Natural killer cell (primary cell): ENCODE measurements at regions not wholly inside any gene's neighbourhood (a gene's known extent, or its start where the extent isn't known, plus 50 kb on each side); places are given as distances from the start of the nearest gene placed in this dataset.

ENCODE experiments used
- ATAC-seq, 3 donors: fragments of 150-1000 bp in 2 of 3; fragments of 200-7000 bp in 1 of 3; cut with Tn5 transposase; 1 replicate in 1 of 3; 2 replicates in 2 of 3; pipeline ENCODE4 v1.10.0; 2021; ENCODE audit warnings: mild to moderate bottlenecking in 2 of 3, moderate library complexity in 2 of 3
- DNase-seq, 2 donors: peaks; one replicate each; pipeline versions ENCODE4 v3.0.0 to v3.0.0-alpha.2; 2013 to 2021; ENCODE audit warnings: mixed read lengths in 1 of 2
- H3K27ac ChIP-seq: one replicate; pipeline ENCODE4 v1.5.1; 2013; ENCODE audit warnings: mild to moderate bottlenecking, low read length
- H3K27me3 ChIP-seq: one replicate; pipeline ENCODE4 v1.6.1; 2013; ENCODE audit warnings: low read length; ENCODE audit not compliant: control insufficient read depth, insufficient read depth
- H3K36me3 ChIP-seq: one replicate; pipeline ENCODE4 v1.6.1; 2013; ENCODE audit warnings: low read length; ENCODE audit not compliant: control insufficient read depth, insufficient read depth
- H3K4me1 ChIP-seq: one replicate; pipeline ENCODE4 v1.6.1; 2013; ENCODE audit warnings: low read length; ENCODE audit not compliant: control insufficient read depth, insufficient read depth
- H3K4me3 ChIP-seq: one replicate; pipeline ENCODE4 v1.5.1; 2013; ENCODE audit warnings: low read length
- H3K9me3 ChIP-seq: one replicate; pipeline ENCODE4 v1.6.1; 2013; ENCODE audit warnings: low read length; ENCODE audit not compliant: control insufficient read depth, insufficient read depth
- H3K27ac Mint-ChIP-seq, 2 donors: one replicate each; pipeline ENCODE4 v1.8.0; 2022; ENCODE audit warnings: mild to moderate bottlenecking in 2 of 2, mixed read lengths in 2 of 2, moderate library complexity in 1 of 2
- H3K27me3 Mint-ChIP-seq, 2 donors: one replicate each; pipeline ENCODE4 v1.8.0; 2022; ENCODE audit warnings: low read depth in 2 of 2, mixed read lengths in 2 of 2
- H3K36me3 Mint-ChIP-seq: one replicate; pipeline ENCODE4 v1.8.0; 2022; ENCODE audit warnings: mixed read lengths
- H3K4me1 Mint-ChIP-seq, 2 donors: one replicate each; pipeline ENCODE4 v1.8.0; 2022; ENCODE audit warnings: mixed read lengths in 2 of 2
- H3K4me3 Mint-ChIP-seq: one replicate; pipeline ENCODE4 v1.8.0; 2022; ENCODE audit warnings: mild to moderate bottlenecking, moderate library complexity, mixed read lengths
- H3K9me3 Mint-ChIP-seq, 2 donors: one replicate each; pipeline ENCODE4 v1.8.0; 2022; ENCODE audit warnings: mixed read lengths in 2 of 2
- CTCF ChIP-seq: fragments of 200-600 bp; IDR thresholded peaks from one replicate; pipeline ENCODE4 v1.8.0; 2022; ENCODE audit warnings: antibody characterized with exemption
- WGBS: methylation state at CpG from one replicate; pipeline ENCODE4 v1.1.7; 2013; ENCODE audit warnings: missing lambda C conversion rate; ENCODE audit not compliant: insufficient coverage; 5-methylcytosine and 5-hydroxymethylcytosine counted together
- intact Hi-C: fragments of 100-400 bp; cut with micrococcal nuclease; formaldehyde crosslinking; loops from one replicate; pipeline ENCODE4 v1.14.2; 2022

DNA sequence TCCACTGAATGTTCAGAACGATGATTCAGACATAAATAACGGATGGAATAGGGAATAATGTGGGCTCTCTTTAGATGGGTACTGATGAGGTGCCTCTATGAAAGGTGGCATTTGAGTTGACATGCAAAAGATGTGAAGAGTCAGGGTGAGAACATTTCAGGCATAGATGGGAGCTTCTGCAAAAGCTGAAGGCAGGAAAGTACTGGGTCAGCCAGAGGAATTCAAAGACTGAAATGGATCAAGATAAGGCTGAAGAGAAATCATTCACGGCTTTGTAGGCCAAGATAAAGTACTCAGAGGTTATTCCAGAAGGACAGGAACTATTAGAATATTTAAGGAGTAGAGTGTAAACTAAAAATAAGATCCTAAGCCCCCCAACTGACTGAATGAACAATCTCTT lies 189.6 kb upstream of the MCTP2 start:
- DNase-seq: no peak
- no peaks in the 10 kb centered on the region for H3K9me3 Mint-ChIP-seq

DNA sequence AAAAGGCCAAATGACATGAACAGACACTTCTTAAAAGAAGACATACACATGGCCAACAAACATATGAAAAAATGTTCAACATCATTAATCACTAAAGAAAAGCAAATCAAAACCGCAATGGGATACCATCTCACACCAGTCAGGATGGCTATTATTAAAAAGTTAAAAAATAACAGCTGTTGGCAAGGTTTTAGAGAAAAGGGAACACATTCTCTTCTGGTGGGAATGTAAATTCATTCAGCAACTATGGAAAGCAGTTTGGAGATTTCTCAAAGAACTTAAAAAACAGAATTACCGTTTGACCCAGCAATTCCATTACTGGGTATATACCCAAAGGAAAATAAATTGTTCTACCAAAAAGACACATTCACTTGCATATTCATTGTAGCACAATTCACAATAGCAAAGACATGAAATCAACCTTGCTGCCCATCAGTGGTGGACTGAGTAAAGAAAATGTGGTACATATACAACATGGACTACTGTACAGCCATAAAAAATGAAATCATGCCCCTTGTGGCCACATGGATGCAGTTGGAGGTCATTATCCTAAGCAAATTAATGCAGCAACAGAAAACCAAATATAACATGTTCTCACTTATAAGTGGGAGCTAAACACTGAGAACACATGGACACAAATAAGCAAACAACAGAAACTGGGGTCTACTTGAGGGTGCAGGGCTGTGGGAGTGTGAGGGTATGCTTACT lies 190.7 kb upstream of the MCTP2 start:
- H3K27me3 Mint-ChIP-seq: peaks cover 10 to 48% of the 10 kb centered on the region in 2 donors
- no peaks in the 10 kb centered on the region for H3K36me3 Mint-ChIP-seq
- no peaks in the 10 kb centered on the region for H3K9me3 Mint-ChIP-seq
- Histone ChIP-seq H3K27ac (no peak overlapping the region), H3K4me3 (no peak overlapping the region), H3K4me1 (no peaks in the 10 kb centered on the region), H3K9me3 (no peaks in the 10 kb centered on the region), H3K27me3 (no peaks in the 10 kb centered on the region), H3K36me3 (no peaks in the 10 kb centered on the region)
- no peaks in the 10 kb centered on the region for H3K4me1 Mint-ChIP-seq
- no peak overlapping the region for H3K4me3 Mint-ChIP-seq
- WGBS: 100% methylated on average over 1 of the region's 2 CpGs
- no peak overlapping the region for H3K27ac Mint-ChIP-seq
- DNase-seq (no peak), ATAC-seq (no peak)
- TF ChIP-seq CTCF: no peak
- intact Hi-C loops: no loop called here

More for the DNA sequence above, 189.6 kb upstream of the MCTP2 start:
- Mint-ChIP-seq H3K36me3 (no peaks in the 10 kb centered on the region), H3K4me1 (no peaks in the 10 kb centered on the region), H3K27ac (no peak overlapping the region), H3K27me3 (peaks cover 12 to 42% of the 10 kb centered on the region in 2 donors), H3K4me3 (no peak overlapping the region)
- Histone ChIP-seq H3K4me1 (no peaks in the 10 kb centered on the region), H3K27ac (no peak overlapping the region), H3K9me3 (no peaks in the 10 kb centered on the region), H3K4me3 (no peak overlapping the region), H3K27me3 (no peaks in the 10 kb centered on the region), H3K36me3 (no peaks in the 10 kb centered on the region)
- no peak for ATAC-seq
- intact Hi-C loops: no loop called here
- TF ChIP-seq CTCF: no peak
- WGBS: 88% methylated on average over 3 of the region's 3 CpGs

DNA sequence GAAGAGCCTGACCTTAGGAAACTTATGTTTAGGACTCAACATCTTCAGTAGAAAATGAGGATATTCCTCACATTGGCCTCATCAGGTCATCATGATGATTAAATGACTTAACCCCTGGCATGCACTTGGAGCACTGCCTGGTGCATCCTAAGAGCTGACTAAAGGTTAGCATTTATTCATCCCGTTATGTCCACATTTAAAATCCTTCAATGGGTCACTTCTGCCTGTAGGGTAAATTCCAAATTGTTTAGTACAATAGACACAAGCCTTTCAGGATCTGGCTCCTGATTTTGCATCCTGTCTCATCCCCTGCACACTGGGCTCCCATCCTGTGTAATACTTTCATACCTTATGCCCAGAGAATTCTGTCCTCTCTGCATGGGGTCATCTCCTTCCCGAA lies 195.2 kb upstream of the MCTP2 start:
- Mint-ChIP-seq H3K4me1 (no peaks in the 10 kb centered on the region), H3K27me3 (peaks cover 10 to 59% of the 10 kb centered on the region in 2 donors), H3K27ac (no peak overlapping the region), H3K4me3 (no peak overlapping the region), H3K36me3 (no peaks in the 10 kb centered on the region), H3K9me3 (no peaks in the 10 kb centered on the region)
- H3K4me1 ChIP-seq: no peaks in the 10 kb centered on the region
- H3K4me3 ChIP-seq: no peak overlapping the region
- no peaks in the 10 kb centered on the region for H3K27me3 ChIP-seq
- no peaks in the 10 kb centered on the region for H3K9me3 ChIP-seq
- intact Hi-C loops: no loop called here
- no peak for ATAC-seq
- TF ChIP-seq CTCF: no peak
- WGBS: 86% methylated on average over 2 of the region's 2 CpGs
- no peak for DNase-seq
- H3K27ac ChIP-seq: no peak overlapping the region
- no peaks in the 10 kb centered on the region for H3K36me3 ChIP-seq

DNA sequence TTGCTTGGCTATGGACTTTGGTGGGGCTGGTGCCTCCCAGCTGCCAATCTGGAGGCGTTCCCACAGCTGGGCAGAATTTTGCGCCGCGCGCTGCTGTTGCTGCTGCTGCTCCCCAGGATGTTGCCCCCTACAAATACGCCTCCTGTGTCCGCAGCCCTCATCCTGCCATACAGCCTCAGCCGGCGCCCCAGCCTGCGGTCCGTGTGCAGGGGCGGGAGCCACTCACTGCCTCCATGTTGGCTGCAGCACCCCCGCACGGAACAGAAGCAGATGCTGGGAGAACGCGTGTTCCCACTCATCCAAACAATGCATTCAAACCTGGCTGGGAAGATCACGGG lies 197.7 kb upstream of the MCTP2 start:
- DNase-seq (no peak), ATAC-seq (no peak)
- Mint-ChIP-seq H3K9me3 (no peaks in the 10 kb centered on the region), H3K27ac (no peak overlapping the region), H3K36me3 (no peaks in the 10 kb centered on the region), H3K4me3 (no peak overlapping the region), H3K4me1 (no peaks in the 10 kb centered on the region), H3K27me3 (peaks cover 13 to 60% of the 10 kb centered on the region in 2 donors)
- TF ChIP-seq CTCF: no peak
- intact Hi-C loops: no loop called here
- Histone ChIP-seq H3K27ac (no peak overlapping the region), H3K4me3 (no peak overlapping the region), H3K27me3 (no peaks in the 10 kb centered on the region), H3K9me3 (no peaks in the 10 kb centered on the region), H3K36me3 (no peaks in the 10 kb centered on the region), H3K4me1 (no peaks in the 10 kb centered on the region)
- 95% methylated on average over 17 of the region's 17 CpGs for WGBS
